Epithelial cell of prostate (primary cell): ENCODE measurements at regions not wholly inside any gene's neighbourhood (a gene's known extent, or its start where the extent isn't known, plus 50 kb on each side); places are given as distances from the start of the nearest gene placed in this dataset.

Experiments used
- DNase-seq: peaks from one replicate; pipeline ENCODE4 v3.0.0-alpha.2; 2011; ENCODE audit warnings: low read depth, low spot score
- H3K27ac ChIP-seq: fragments of 450-650 bp; 2 replicates; pipeline ENCODE4 v1.5.1; 2017; ENCODE audit warnings: mild to moderate bottlenecking

- no peak for DNase-seq
- H3K27ac ChIP-seq, result no peak overlapping the region
Measured at GRCh38 chr20:54272901-54273488, 65.1 kb downstream of the PFDN4 start.

- H3K27ac ChIP-seq, result no peak overlapping the region
- no peak for DNase-seq
Measured at GRCh38 chr20:54275359-54276111, 67.6 kb downstream of the PFDN4 start.

- no peak overlapping the region for H3K27ac ChIP-seq
- DNase-seq, result peak; percentile 76
Measured at GRCh38 chr20:54276577-54277169, 68.8 kb downstream of the PFDN4 start.

- H3K27ac ChIP-seq, result no peak overlapping the region
- no peak for DNase-seq
Measured at GRCh38 chr20:54278262-54278661, 70.4 kb downstream of the PFDN4 start.

GRCh38 chr20:54282625-54283024 lies 74.7 kb downstream of the PFDN4 start:
- no peak overlapping the region for H3K27ac ChIP-seq
- no peak for DNase-seq

GRCh38 chr20:54283253-54283652 lies 75.4 kb downstream of the PFDN4 start:
- no peak for DNase-seq
- no peak overlapping the region for H3K27ac ChIP-seq

GRCh38 chr20:54284928-54285704 lies 77.2 kb downstream of the PFDN4 start:
- peak; percentile 6 for DNase-seq
- H3K27ac ChIP-seq, result no peak overlapping the region

- no peak for DNase-seq
- H3K27ac ChIP-seq, result no peak overlapping the region
Measured at GRCh38 chr20:54290636-54291035, 82.7 kb downstream of the PFDN4 start.

- no peak overlapping the region for H3K27ac ChIP-seq
- DNase-seq, result no peak
Measured at GRCh38 chr20:54291339-54292010, 83.6 kb downstream of the PFDN4 start.

GRCh38 chr20:54292185-54292584 lies 84.3 kb downstream of the PFDN4 start:
- DNase-seq, result peak; percentile 31

GRCh38 chr20:54293526-54293925 lies 85.6 kb downstream of the PFDN4 start:
- no peak overlapping the region for H3K27ac ChIP-seq
- DNase-seq, result no peak

More at GRCh38 chr20:54292185-54292584, 84.3 kb downstream of the PFDN4 start:
- H3K27ac ChIP-seq, result no peak overlapping the region

- no peak overlapping the region for H3K27ac ChIP-seq
- DNase-seq, result no peak
Measured at GRCh38 chr20:54294094-54294493, 86.2 kb downstream of the PFDN4 start.

GRCh38 chr20:54295686-54296085 lies 87.8 kb downstream of the PFDN4 start:
- no peak overlapping the region for H3K27ac ChIP-seq
- no peak for DNase-seq

- DNase-seq, result no peak
- no peak overlapping the region for H3K27ac ChIP-seq
Measured at GRCh38 chr20:54305421-54305820, 97.5 kb downstream of the PFDN4 start.

- DNase-seq, result no peak
- H3K27ac ChIP-seq, result no peak overlapping the region
Measured at GRCh38 chr20:54306985-54307710, 99.3 kb downstream of the PFDN4 start.

- H3K27ac ChIP-seq, result no peak overlapping the region
- DNase-seq, result no peak
Measured at GRCh38 chr20:54308804-54309203, 100.9 kb downstream of the PFDN4 start.

- DNase-seq, result no peak
- H3K27ac ChIP-seq, result no peak overlapping the region
Measured at GRCh38 chr20:54318892-54319291, 111.0 kb downstream of the PFDN4 start.

- no peak overlapping the region for H3K27ac ChIP-seq
- DNase-seq, result no peak
Measured at GRCh38 chr20:54320148-54320607, 112.3 kb downstream of the PFDN4 start.

GRCh38 chr20:54321352-54322087 lies 113.6 kb downstream of the PFDN4 start:
- DNase-seq, result no peak
- H3K27ac ChIP-seq, result no peak overlapping the region
